PC-3 (cell line): ENCODE measurements at regions not wholly inside any gene's neighbourhood (a gene's known extent, or its start where the extent isn't known, plus 50 kb on each side); places are given as distances from the start of the nearest gene placed in this dataset.
A peak's percentile ranks its signal among the peaks of the same experiment; 100 is the strongest.

Experiments
- ATAC-seq: fragments of 200-7000 bp; cut with Tn5 transposase; 2 replicates; pipeline ENCODE4 v1.9.1; 2020; ENCODE audit warnings: mild to moderate bottlenecking, moderate library complexity
- BruUV-seq: library from RNA; stranded (reverse); fragments of 400-500 nt; replicated peaks from 2 replicates; lab custom pipeline; 2021; lab: Mats Ljungman, UMichigan
- CTCF ChIA-PET: fragments of 300-600 bp; sonication (Branson Sonifier 250); formaldehyde crosslinking; loops from one replicate; lab custom pipeline; 2022; ENCODE audit warnings: antibody characterized with exemption; lab: Charles Lee
- POLR2A ChIA-PET: fragments of 300-600 bp; sonication (Branson Sonifier 250); formaldehyde crosslinking; loops from one replicate; lab custom pipeline; 2022; ENCODE audit warnings: antibody characterized with exemption; ENCODE audit not compliant: unreplicated experiment; lab: Charles Lee
- DNase-seq: peaks from one replicate; pipeline ENCODE4 v3.0.0-alpha.2; 2015
- H2AFZ ChIP-seq: fragments of 300-600 bp; sonication (generic); 2 replicates; pipeline ENCODE4 v1.6.0; 2016; ENCODE audit warnings: antibody characterized with exemption, low read length
- H3F3A ChIP-seq: fragments of 300-600 bp; sonication (generic); one replicate; pipeline ENCODE4 v1.6.0; 2017; ENCODE audit warnings: antibody characterized with exemption, low read length, control low read depth, mild to moderate bottlenecking; ENCODE audit not compliant: unreplicated experiment
- H3K27ac ChIP-seq: fragments of 300-600 bp; sonication (generic); 2 replicates; pipeline ENCODE4 v1.5.1; 2016; ENCODE audit warnings: mild to moderate bottlenecking, low read length
- H3K27me3 ChIP-seq: fragments of 300-600 bp; sonication (generic); 2 replicates; pipeline ENCODE4 v1.6.1; 2016; ENCODE audit warnings: low read length, mixed read lengths
- H3K36me3 ChIP-seq: fragments of 300-600 bp; sonication (generic); 2 replicates; pipeline ENCODE4 v1.6.1; 2016; ENCODE audit warnings: low read depth, mixed run types, low read length, mixed read lengths
- H3K4me1 ChIP-seq: fragments of 300-600 bp; sonication (generic); 2 replicates; pipeline ENCODE4 v1.5.1; 2016; ENCODE audit warnings: low read length; ENCODE audit not compliant: insufficient read depth
- H3K4me2 ChIP-seq: fragments of 300-600 bp; sonication (generic); 2 replicates; pipeline ENCODE4 v1.6.0; 2016; ENCODE audit warnings: low read length
- H3K4me3 ChIP-seq: fragments of 300-600 bp; sonication (generic); 2 replicates; pipeline ENCODE4 v1.5.1; 2016; ENCODE audit warnings: mild to moderate bottlenecking, low read length, mixed read lengths
- H3K79me2 ChIP-seq: fragments of 300-600 bp; sonication (generic); 2 replicates; pipeline ENCODE4 v1.6.1; 2017; ENCODE audit warnings: low read length, mixed read lengths
- H3K9ac ChIP-seq: fragments of 300-600 bp; sonication (generic); 2 replicates; pipeline ENCODE4 v1.6.0; 2016; ENCODE audit warnings: mild to moderate bottlenecking, low read length
- H3K9me2 ChIP-seq: fragments of 300-600 bp; sonication (generic); replicated peaks from 2 replicates; pipeline ENCODE4 v1.6.1; 2016; ENCODE audit warnings: mixed run types, low read length, mixed read lengths
- H3K9me3 ChIP-seq: fragments of 300-600 bp; sonication (generic); 2 replicates; pipeline ENCODE4 v1.6.1; 2016; ENCODE audit warnings: low read length, mixed read lengths
- H4K20me1 ChIP-seq: fragments of 300-600 bp; sonication (generic); 2 replicates; pipeline ENCODE4 v1.6.1; 2016; ENCODE audit warnings: low read length, mixed read lengths
- CTCF ChIP-seq: fragments of 300-600 bp; sonication (generic); conservative IDR thresholded peaks from 2 replicates; pipeline ENCODE4 v1.5.1; 2017; ENCODE audit warnings: antibody characterized with exemption, low read depth, mild to moderate bottlenecking, low read length
- EZH2 ChIP-seq: fragments of 300-600 bp; sonication (generic); IDR thresholded peaks from one replicate; pipeline ENCODE4 v1.6.1; 2017; ENCODE audit warnings: antibody characterized with exemption, mild to moderate bottlenecking, low read length; ENCODE audit not compliant: unreplicated experiment
- EZH2phosphoT487 ChIP-seq: fragments of 300-600 bp; sonication (generic); IDR thresholded peaks from 2 replicates; pipeline ENCODE4 v1.6.1; 2018; ENCODE audit warnings: mild to moderate bottlenecking, antibody characterized with exemption, low read length, borderline replicate concordance
- intact Hi-C: fragments of 100-400 bp; cut with micrococcal nuclease; formaldehyde crosslinking; loops from 2 replicates; pipeline ENCODE4 v1.9.0; 2023

GRCh38 chr1:168392958-168393549 is 112.4 kb downstream of the TBX19 start:
- Histone ChIP-seq H3K79me2 (no peaks in the 10 kb centered on the region), H3K4me1 (peaks cover 49% of the 10 kb centered on the region), H2AFZ (no peak overlapping the region), H3K9me2 (no peaks in the 10 kb centered on the region), H3F3A (no peaks in the 10 kb centered on the region), H3K9ac (no peak overlapping the region; the same call in 1 of the 2 replicates), H4K20me1 (no peaks in the 10 kb centered on the region), H3K9me3 (no peaks in the 10 kb centered on the region), H3K36me3 (no peaks in the 10 kb centered on the region), H3K27ac (peak overlapping the region; percentile 84), H3K4me3 (no peak overlapping the region), H3K4me2 (peak overlapping the region; percentile 68), H3K27me3 (no peaks in the 10 kb centered on the region)
- ChIA-PET POLR2A (no interaction called here), CTCF (no interaction called here)
- no peak for TF ChIP-seq EZH2
- TF ChIP-seq CTCF: no peak
- no peak for TF ChIP-seq EZH2phosphoT487
- ATAC-seq (no peak), DNase-seq (peak; percentile 23)
- intact Hi-C loops: loop anchor here (2.0 kb wide), 1 partner anchor 24 kb away; no protein-coding TSS in a partner anchor
- BruUV-seq: no TSS peak

GRCh38 chr1:168391851-168392681 is 111.4 kb downstream of the TBX19 start:
- ChIA-PET CTCF (no interaction called here), POLR2A (no interaction called here)
- Histone ChIP-seq H3F3A (no peaks in the 10 kb centered on the region), H3K27ac (peak overlapping the region; percentile 84), H4K20me1 (no peaks in the 10 kb centered on the region), H3K9me3 (no peaks in the 10 kb centered on the region), H3K27me3 (no peaks in the 10 kb centered on the region), H3K4me3 (peak overlapping the region; percentile 10; the same call in 1 of the 2 replicates), H3K36me3 (no peaks in the 10 kb centered on the region), H2AFZ (peak overlapping the region; percentile 39; the same call in 1 of the 2 replicates), H3K4me2 (peak overlapping the region; percentile 68), H3K79me2 (no peaks in the 10 kb centered on the region), H3K9ac (peak overlapping the region; percentile 42; the same call in 1 of the 2 replicates), H3K4me1 (peaks cover 45% of the 10 kb centered on the region), H3K9me2 (no peaks in the 10 kb centered on the region)
- peak; percentile 66 for ATAC-seq
- no TSS peak for BruUV-seq
- DNase-seq: peak; percentile 86
- no peak for TF ChIP-seq EZH2
- no peak for TF ChIP-seq CTCF
- TF ChIP-seq EZH2phosphoT487: no peak
- intact Hi-C loops: loop anchor here (2.0 kb wide), 2 partner anchors 17 to 23 kb away; no protein-coding TSS in a partner anchor
